ENCODE measurements at regions not wholly inside any gene's neighbourhood (a gene's known extent, or its start where the extent isn't known, plus 50 kb on each side); places are given as distances from the start of the nearest gene placed in this dataset.

DNA sequence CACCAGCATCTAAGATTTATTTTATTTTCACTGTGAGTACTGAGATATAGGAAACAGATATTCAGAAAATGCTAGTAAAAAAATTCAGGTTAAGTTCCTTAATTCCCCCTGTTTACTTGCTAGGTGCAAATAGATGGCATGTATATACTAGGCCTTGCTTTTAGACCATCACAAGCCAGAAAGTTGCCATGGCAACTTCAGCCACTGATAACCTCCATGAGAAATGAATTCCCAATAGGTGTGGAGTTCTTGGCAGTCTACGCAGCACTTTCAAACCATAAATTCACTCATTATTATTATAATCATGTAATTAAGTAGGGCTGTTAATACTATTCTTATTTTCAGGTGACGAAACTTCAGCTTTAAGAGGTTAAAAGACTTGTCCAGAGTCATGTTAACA, 251.6 kb upstream of the TFAP2D start:
- Mint-ChIP-seq H3K4me3 (no peak overlapping the region), H3K36me3 (no peaks in the 10 kb centered on the region), H3K27ac (no peak overlapping the region), H3K9me3 (peaks cover 0 to 18% (median 5%) of the 10 kb centered on the region in 5 donors), H3K4me1 (no peaks in the 10 kb centered on the region), H3K27me3 (no peaks in the 10 kb centered on the region)
- Histone ChIP-seq H3K36me3 (ENCODE audit: insufficient read depth, low read length) (no peaks in the 10 kb centered on the region), H3K4me1 (ENCODE audit: insufficient read depth, low read length) (no peaks in the 10 kb centered on the region), H3K9me3 (ENCODE audit: low read length) (no peaks in the 10 kb centered on the region), H3K27ac (ENCODE audit: low read depth, low read length) (no peak overlapping the region), H3K4me3 (ENCODE audit: low read length) (no peak overlapping the region), H3K27me3 (ENCODE audit: insufficient read depth, low read length, poor library complexity, severe bottlenecking) (no peaks in the 10 kb centered on the region)
- ChIA-PET POLR2A (no interaction called here), CTCF (no interaction called here)
- DNase-seq: no peak

DNA sequence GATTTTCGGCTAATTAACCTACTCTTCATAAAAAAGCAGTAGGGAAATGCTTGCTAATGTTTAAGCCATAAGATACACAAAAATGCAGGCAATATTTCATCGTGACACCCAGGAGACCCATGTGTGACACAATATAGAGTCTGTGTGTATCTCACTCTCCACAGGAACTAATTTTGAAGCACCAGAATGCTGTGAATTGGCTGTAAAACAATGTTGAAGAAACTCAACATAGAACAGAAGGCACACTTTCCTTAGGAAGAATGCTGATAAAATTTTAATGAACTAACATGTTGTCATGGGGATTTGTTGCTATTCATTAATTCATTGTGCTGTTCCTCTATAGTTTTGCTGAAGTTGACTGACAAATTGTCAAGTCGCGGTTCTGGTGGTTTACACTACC, 249.4 kb upstream of the TFAP2D start:
- Mint-ChIP-seq H3K36me3 (no peaks in the 10 kb centered on the region), H3K4me1 (no peaks in the 10 kb centered on the region), H3K4me3 (no peak overlapping the region), H3K9me3 (peaks cover 0 to 10% (median 5%) of the 10 kb centered on the region in 5 donors), H3K27ac (no peak overlapping the region), H3K27me3 (no peaks in the 10 kb centered on the region)
- H3K9me3 ChIP-seq (ENCODE audit: low read length): no peaks in the 10 kb centered on the region
- no peak for DNase-seq
- no peaks in the 10 kb centered on the region for H3K27me3 ChIP-seq (ENCODE audit: insufficient read depth, low read length, poor library complexity, severe bottlenecking)
- ChIA-PET POLR2A (no interaction called here), CTCF (no interaction called here)
- no peaks in the 10 kb centered on the region for H3K36me3 ChIP-seq (ENCODE audit: insufficient read depth, low read length)
- H3K4me3 ChIP-seq (ENCODE audit: low read length): no peak overlapping the region
- H3K27ac ChIP-seq (ENCODE audit: low read depth, low read length): no peak overlapping the region
- H3K4me1 ChIP-seq (ENCODE audit: insufficient read depth, low read length): no peaks in the 10 kb centered on the region

DNA sequence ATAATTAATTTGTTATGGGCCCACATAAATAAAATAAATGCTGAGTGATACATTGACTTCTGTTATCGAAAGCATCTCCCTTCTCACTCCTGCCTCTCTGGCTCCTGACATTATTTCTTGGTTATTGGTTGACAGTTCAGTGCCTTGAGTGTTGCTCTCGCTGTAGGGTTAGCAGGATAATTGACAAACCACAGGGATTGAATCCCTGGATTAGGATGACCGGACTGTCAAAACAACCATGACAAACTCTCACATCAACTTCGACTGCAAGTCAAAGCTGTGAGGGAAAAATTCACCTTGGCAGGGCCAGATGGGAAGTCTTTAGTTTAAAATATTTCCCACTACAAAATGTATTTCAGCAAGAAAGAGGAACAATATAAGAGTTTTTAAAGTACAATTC, 245.4 kb upstream of the TFAP2D start:
- POLR2A ChIA-PET: no interaction called here
- no peak overlapping the region for H3K4me3 Mint-ChIP-seq

GRCh38 chr6:50471041-50471440, 242.3 kb upstream of the TFAP2D start:
- Histone ChIP-seq H3K4me3 (ENCODE audit: low read length) (no peak overlapping the region), H3K36me3 (ENCODE audit: insufficient read depth, low read length) (no peaks in the 10 kb centered on the region), H3K27ac (ENCODE audit: low read depth, low read length) (no peak overlapping the region), H3K9me3 (ENCODE audit: low read length) (no peaks in the 10 kb centered on the region), H3K4me1 (ENCODE audit: insufficient read depth, low read length) (no peaks in the 10 kb centered on the region), H3K27me3 (ENCODE audit: insufficient read depth, low read length, poor library complexity, severe bottlenecking) (no peaks in the 10 kb centered on the region)
- Mint-ChIP-seq H3K9me3 (peaks cover 0 to 19% (median 7%) of the 10 kb centered on the region in 5 donors), H3K4me1 (no peaks in the 10 kb centered on the region), H3K4me3 (no peak overlapping the region), H3K36me3 (no peaks in the 10 kb centered on the region), H3K27ac (no peak overlapping the region), H3K27me3 (no peaks in the 10 kb centered on the region)
- ChIA-PET CTCF (no interaction called here), POLR2A (no interaction called here)
- no peak for DNase-seq

More for the DNA sequence above, 245.4 kb upstream of the TFAP2D start:
- no peak overlapping the region for H3K27ac ChIP-seq (ENCODE audit: low read depth, low read length)
- no peaks in the 10 kb centered on the region for H3K27me3 ChIP-seq (ENCODE audit: insufficient read depth, low read length, poor library complexity, severe bottlenecking)
- no peak overlapping the region for H3K27ac Mint-ChIP-seq
- no peaks in the 10 kb centered on the region for H3K9me3 ChIP-seq (ENCODE audit: low read length)
- H3K4me1 ChIP-seq (ENCODE audit: insufficient read depth, low read length): no peaks in the 10 kb centered on the region
- H3K27me3 Mint-ChIP-seq: no peaks in the 10 kb centered on the region
- H3K4me1 Mint-ChIP-seq: no peaks in the 10 kb centered on the region
- no peak for DNase-seq
- H3K36me3 Mint-ChIP-seq: no peaks in the 10 kb centered on the region
- H3K36me3 ChIP-seq (ENCODE audit: insufficient read depth, low read length): no peaks in the 10 kb centered on the region
- CTCF ChIA-PET: no interaction called here
- H3K4me3 ChIP-seq (ENCODE audit: low read length): no peak overlapping the region
- H3K9me3 Mint-ChIP-seq: peaks cover 0 to 12% (median 4%) of the 10 kb centered on the region in 5 donors

DNA sequence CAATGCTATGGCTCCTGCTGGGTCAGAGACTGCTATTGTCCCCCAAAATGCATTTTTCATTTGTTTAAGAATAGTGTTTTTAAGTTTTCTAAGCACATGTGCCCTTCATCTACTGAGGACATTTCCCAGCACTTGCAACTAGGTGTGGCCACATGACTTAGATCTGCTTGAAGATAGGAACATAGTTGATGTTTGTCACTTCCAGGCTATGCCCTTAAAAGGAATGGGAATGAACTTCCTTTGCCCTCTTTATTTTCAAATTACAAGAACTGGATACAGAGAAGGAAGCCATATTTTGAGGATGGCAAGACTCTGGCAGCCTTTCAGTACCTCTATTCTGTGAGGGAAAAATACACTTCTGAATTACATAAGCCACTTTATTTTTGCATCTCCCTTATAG, 203.0 kb upstream of the TFAP2D start:
- H3K27me3 Mint-ChIP-seq: no peaks in the 10 kb centered on the region
- Histone ChIP-seq H3K36me3 (ENCODE audit: insufficient read depth, low read length) (no peaks in the 10 kb centered on the region), H3K4me3 (ENCODE audit: low read length) (no peak overlapping the region), H3K4me1 (ENCODE audit: insufficient read depth, low read length) (no peaks in the 10 kb centered on the region), H3K9me3 (ENCODE audit: low read length) (no peaks in the 10 kb centered on the region), H3K27ac (ENCODE audit: low read depth, low read length) (no peak overlapping the region), H3K27me3 (ENCODE audit: insufficient read depth, low read length, poor library complexity, severe bottlenecking) (no peaks in the 10 kb centered on the region)
- no peak overlapping the region for H3K27ac Mint-ChIP-seq
- CTCF ChIA-PET: no interaction called here
- DNase-seq: no peak
- H3K4me3 Mint-ChIP-seq: no peak overlapping the region
- H3K4me1 Mint-ChIP-seq: no peaks in the 10 kb centered on the region
- H3K36me3 Mint-ChIP-seq: no peaks in the 10 kb centered on the region
- H3K9me3 Mint-ChIP-seq: peaks cover 4 to 20% (median 11%) of the 10 kb centered on the region in 5 donors
- POLR2A ChIA-PET: no interaction called here

GRCh38 chr6:50520326-50521266, 192.7 kb upstream of the TFAP2D start:
- no peaks in the 10 kb centered on the region for H3K27me3 Mint-ChIP-seq
- no peaks in the 10 kb centered on the region for H3K36me3 ChIP-seq (ENCODE audit: insufficient read depth, low read length)
- no peak overlapping the region for H3K4me3 ChIP-seq (ENCODE audit: low read length)
- H3K27ac Mint-ChIP-seq: no peak overlapping the region
- no peaks in the 10 kb centered on the region for H3K36me3 Mint-ChIP-seq
- DNase-seq: no peak
- no peaks in the 10 kb centered on the region for H3K4me1 Mint-ChIP-seq
- no peak overlapping the region for H3K4me3 Mint-ChIP-seq
- CTCF ChIA-PET: no interaction called here
- H3K9me3 Mint-ChIP-seq: peaks cover 2 to 8% (median 4%) of the 10 kb centered on the region in 5 donors
- H3K27ac ChIP-seq (ENCODE audit: low read depth, low read length): no peak overlapping the region
- H3K4me1 ChIP-seq (ENCODE audit: insufficient read depth, low read length): no peaks in the 10 kb centered on the region
- no peaks in the 10 kb centered on the region for H3K27me3 ChIP-seq (ENCODE audit: insufficient read depth, low read length, poor library complexity, severe bottlenecking)
- POLR2A ChIA-PET: no interaction called here
- no peaks in the 10 kb centered on the region for H3K9me3 ChIP-seq (ENCODE audit: low read length)

GRCh38 chr6:50524341-50524740, 189.0 kb upstream of the TFAP2D start:
- CTCF ChIA-PET: interaction anchor here (2.0 kb wide), 1 partner anchor 9 kb away, joined by 5 read pairs; no protein-coding TSS in a partner anchor
- Mint-ChIP-seq H3K9me3 (peaks cover 3 to 9% (median 6%) of the 10 kb centered on the region in 5 donors), H3K4me3 (no peak overlapping the region), H3K27me3 (no peaks in the 10 kb centered on the region), H3K4me1 (no peaks in the 10 kb centered on the region), H3K36me3 (no peaks in the 10 kb centered on the region), H3K27ac (no peak overlapping the region)
- DNase-seq: no peak
- Histone ChIP-seq H3K36me3 (ENCODE audit: insufficient read depth, low read length) (no peaks in the 10 kb centered on the region), H3K27me3 (ENCODE audit: insufficient read depth, low read length, poor library complexity, severe bottlenecking) (no peaks in the 10 kb centered on the region), H3K4me1 (ENCODE audit: insufficient read depth, low read length) (no peaks in the 10 kb centered on the region), H3K4me3 (ENCODE audit: low read length) (no peak overlapping the region), H3K27ac (ENCODE audit: low read depth, low read length) (no peak overlapping the region), H3K9me3 (ENCODE audit: low read length) (no peaks in the 10 kb centered on the region)
- POLR2A ChIA-PET: no interaction called here

DNA sequence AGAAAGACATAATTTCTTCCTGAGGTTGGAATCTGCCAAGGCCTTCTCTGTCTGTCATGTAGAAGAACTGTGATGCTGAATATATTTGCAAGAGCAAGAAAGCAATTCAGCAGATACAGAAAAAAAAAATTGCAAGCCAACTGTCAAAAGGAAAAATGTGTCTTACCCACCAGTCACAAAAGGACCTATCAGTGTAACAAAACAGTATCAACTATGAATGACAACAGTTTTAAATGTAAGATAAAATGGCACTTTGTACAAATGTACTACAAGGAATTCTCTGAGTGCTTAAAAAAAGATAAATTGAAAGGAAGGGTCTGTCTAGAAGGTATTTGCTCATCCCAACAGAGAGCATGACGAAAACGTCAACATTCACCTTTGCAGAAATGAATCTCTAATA, 185.3 kb upstream of the TFAP2D start:
- no peak for DNase-seq
- no peak overlapping the region for H3K27ac Mint-ChIP-seq
- H3K4me3 ChIP-seq (ENCODE audit: low read length): no peak overlapping the region
- no peaks in the 10 kb centered on the region for H3K27me3 ChIP-seq (ENCODE audit: insufficient read depth, low read length, poor library complexity, severe bottlenecking)
- CTCF ChIA-PET: no interaction called here
- H3K9me3 Mint-ChIP-seq: peaks cover 6 to 13% (median 9%) of the 10 kb centered on the region in 5 donors
- no peak overlapping the region for H3K27ac ChIP-seq (ENCODE audit: low read depth, low read length)
- no peaks in the 10 kb centered on the region for H3K4me1 ChIP-seq (ENCODE audit: insufficient read depth, low read length)
- POLR2A ChIA-PET: no interaction called here
- no peaks in the 10 kb centered on the region for H3K36me3 Mint-ChIP-seq
- H3K9me3 ChIP-seq (ENCODE audit: low read length): no peaks in the 10 kb centered on the region
- no peak overlapping the region for H3K4me3 Mint-ChIP-seq
- H3K36me3 ChIP-seq (ENCODE audit: insufficient read depth, low read length): no peaks in the 10 kb centered on the region
- no peaks in the 10 kb centered on the region for H3K27me3 Mint-ChIP-seq
- H3K4me1 Mint-ChIP-seq: no peaks in the 10 kb centered on the region
